Stimulated activated CD8-positive, alpha-beta memory T cell treated with anti-CD3 and anti-CD28 coated beads, Interleukin-4, amount 100 ng/mL, for 48 hours (primary cell): ENCODE measurements at regions not wholly inside any gene's neighbourhood (a gene's known extent, or its start where the extent isn't known, plus 50 kb on each side); places are given as distances from the start of the nearest gene placed in this dataset.
A peak's percentile ranks its signal among the peaks of the same experiment; 100 is the strongest.

Experiments
- DNase-seq: peaks from one replicate; pipeline ENCODE4 v3.0.0-alpha.2; 2020

DNA sequence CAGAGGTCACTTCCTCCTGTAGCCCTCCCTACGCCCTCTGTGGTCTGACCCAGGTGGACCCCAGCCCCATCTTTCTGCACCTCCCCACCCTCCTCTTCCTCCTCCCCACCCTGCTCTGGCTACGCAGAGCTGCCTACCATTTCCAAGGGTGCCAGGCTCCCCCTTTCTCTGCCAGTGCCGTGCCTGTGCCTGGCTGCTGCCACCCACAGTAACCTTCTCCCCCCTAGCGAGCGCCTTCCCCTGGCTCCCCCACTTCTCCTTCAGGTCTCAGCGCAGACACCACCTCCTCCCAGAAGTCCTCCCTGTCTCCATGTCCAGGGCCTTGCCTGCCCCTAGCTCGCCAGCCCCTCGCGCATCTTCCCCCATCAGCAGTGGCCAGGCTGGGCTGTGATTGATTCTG is 471.5 kb downstream of the PTPRU start:
- no peak for DNase-seq

DNA sequence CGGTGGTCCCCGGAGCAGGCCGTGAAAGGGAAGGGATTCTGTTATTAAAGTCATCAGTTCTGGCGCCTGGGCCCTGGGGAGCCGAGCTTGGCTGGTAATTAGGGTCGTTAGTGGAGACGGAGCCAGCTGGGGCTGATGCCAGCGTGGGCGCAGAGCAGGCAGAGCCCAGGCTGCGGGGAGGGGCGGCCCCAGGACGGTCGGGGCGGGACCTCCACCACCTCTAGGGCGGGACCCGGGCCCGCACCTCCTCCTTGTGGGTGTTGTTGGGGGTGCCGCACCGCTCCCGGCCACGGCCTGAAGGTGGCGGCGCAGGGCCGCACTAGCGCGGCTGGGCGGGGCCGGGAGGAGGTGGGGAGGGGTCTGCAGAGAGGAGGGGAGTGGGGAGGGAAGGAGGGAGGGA is 470.6 kb downstream of the PTPRU start:
- DNase-seq = peak; percentile 67

DNA sequence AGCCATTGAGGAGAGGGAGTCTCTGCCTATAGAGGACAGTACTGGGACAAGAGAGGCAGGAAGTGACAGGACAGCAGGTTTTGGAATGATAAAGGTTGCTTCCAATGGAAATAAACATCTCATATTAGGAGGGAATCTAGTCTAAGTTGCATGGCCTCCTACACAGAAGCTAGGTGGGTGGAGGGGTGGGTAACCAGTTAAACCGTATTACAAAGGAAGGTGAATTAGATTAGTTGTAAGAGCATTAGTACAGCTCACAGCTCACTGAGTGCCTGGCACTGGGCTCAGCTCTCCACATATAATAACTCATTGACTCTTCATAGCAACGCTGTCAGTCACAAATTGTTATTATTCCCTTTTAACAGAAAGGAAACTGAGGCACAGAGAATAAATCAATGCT is 468.1 kb downstream of the PTPRU start:
- no peak for DNase-seq

DNA sequence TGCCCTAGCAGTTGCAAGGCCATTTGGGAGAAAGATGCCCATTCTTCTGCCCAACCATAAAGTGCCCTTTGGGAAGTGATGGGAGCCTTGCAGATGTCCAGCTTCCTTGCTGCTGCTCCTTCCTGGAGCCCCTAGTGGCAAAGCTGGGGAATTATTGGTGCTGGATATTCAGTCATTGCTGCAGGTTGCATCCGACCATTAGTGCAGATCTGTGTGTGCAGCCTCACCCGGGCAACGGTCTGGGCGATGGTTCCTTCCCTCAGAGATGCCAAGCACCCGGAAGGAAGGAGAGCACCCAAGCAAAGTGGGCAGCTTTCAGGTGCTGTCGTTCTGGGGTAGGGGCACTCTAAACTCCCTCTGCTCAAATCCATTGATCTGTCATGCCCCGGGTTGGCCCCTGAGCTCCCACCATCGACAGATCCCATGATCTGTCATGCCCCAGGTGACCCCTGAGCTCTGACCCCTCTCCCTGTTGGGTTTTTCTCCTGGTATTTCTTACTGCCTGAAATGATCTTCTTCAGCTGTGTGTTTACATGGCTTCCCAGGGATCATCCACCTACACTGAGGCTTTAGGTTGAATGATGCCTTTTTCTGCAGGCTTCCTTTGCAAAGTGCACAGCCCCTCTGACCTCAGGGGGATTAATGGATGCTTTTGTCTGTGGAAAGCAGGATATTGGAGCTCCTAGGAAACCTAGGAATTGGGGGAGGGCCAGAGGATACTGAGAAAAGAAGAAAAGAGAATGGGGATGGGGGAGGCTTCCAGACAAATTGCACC is 467.5 kb downstream of the PTPRU start:
- no peak for DNase-seq

DNA sequence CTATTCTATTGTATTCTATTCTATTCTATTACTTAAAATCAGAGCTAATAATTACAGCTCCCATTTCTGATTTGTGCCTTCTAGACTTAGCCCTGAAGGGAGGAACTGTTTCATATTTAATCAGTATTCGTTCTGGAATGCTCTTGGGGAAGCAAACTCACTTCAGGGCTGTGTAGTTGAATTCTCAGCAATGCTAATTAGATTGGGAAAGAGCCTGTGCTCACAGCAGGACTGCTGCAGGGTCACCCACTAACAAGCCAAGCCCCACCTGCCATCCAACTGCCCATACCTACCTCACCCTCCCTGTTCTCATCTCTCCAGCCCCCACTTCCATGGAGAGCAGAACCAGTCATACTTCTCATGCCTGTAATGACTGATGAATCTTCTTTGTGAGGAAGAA is 464.2 kb downstream of the PTPRU start:
- no peak for DNase-seq

DNA sequence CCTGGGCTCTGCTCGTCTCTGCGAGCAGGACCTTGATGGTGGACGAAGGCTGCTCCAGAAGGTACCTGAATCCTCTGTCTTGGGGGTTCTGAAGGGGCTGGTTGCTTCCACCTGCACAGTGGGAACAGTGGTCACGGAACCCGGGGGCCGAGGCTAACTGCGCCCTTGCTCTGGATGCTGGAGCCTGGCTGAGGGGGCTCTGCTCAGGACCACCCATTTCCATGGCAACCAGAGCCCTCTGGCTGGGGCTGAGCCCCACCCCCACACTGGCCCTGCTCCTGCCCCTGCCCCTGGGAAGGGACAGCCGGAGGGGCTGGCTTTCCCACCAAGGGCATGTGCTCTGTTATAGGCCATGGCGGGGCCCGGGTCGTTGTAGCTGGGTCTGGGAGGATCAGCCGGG is 462.3 kb downstream of the PTPRU start:
- DNase-seq = no peak

DNA sequence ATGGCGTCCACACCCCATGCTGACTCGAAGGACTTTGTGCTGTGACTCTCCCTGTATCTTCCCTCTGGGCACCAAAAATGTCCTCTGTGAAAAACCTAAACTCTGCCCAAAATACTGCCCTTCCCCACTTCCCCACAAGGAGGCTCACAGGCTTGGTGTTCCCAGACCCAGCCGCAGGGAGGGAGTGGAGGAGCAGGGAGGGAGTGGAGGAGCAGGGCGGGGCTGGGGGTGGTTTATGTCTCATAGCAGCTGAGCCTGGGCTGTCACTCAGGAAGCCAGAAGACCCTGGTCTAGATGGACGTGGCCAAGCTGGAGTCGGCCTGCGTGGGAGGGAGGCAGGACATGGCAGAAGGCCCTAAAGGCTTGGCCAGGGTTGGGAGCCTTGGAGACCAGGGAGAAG is 461.7 kb downstream of the PTPRU start:
- no peak for DNase-seq

DNA sequence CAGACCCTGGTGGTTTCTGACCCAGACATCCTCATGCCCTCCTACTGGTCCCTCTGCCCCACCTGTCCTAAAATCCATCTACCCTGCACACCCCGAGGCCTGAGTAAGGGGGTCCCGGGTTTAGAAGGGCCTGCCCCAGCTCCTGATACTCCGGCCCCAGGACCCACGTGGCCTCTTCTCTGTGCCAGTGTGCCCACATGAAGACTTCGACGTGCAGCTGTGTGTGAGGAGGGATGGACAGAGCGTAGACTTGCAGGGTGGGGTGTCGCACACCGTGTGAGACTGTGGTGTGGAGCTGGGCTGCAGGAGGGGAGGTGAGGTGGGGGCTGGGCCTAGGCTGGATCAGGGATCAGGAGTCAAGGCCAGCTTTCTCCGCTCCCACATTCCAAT is 461.1 kb downstream of the PTPRU start:
- DNase-seq = no peak

DNA sequence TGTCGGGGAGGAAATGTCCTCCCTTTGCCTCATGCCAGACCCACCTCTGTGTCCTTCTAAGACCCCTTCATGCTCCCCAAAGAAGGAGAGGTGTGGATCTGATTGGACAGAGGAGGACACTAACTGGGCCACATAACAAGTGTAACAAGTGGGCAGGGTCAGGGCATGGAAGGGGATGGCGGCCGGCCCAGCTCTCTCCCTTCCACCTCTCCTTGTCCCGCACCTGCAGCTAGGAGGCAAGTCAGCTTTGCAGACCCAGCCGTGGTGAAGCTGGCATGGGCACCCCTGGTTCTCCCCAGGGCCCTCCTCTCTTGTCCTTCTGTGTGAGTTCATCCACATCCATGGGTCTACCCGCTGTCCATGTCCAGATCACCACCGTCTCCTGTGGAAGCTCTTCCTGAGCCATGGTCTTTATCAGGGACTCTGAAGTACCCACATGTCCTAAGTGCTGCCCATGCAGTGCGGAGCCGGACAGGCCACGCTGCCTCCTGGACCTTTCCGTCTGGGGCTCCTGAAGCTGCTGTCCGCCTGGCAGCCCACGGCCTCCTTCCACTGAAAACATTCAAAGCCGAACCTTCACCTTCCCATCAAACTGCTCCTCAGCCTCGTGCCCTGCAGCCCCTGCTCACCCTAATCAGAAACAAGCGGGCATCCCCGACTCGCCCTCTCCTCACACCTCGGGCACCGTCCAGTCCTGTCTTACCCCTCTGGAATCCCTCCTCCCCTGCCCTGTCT is 460.5 kb downstream of the PTPRU start:
- no peak for DNase-seq

DNA sequence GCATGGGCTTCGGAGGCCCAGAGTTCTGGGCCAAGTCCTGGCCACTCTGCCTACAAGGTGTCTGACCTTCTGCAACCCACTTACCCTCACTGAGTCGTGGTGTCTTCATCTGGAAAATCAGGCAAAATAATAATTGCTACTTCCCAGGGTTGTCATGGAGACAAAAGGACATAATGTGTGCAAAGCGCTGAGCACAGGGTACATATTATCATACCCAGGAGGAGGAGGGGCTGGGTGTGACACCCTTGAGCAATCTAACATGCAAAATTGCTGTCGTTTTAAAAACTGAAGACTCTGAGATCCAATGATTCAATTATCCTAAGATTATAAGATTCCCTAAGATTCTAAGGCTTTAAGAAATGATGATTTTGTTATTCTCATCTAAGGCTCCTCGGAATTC is 459.5 kb downstream of the PTPRU start:
- DNase-seq = no peak

DNA sequence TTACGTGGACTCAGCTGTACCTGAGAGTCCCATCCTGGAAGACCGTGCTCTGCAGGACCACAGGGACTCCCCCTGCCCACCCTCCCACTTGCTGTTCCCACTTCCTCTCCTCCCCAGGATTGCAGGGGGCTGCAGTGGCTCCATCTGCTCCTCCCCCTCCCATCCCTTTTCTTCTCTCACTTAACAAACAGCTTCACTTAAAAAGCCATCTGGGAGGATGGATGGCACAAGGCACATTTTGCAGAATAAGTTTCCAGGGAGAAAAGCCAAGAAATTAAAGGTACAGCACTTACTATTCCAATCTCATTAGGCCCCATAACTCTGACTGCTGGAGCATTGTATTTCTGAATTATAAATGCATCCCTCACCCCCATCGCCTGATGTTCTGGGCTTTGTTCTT is 458.7 kb downstream of the PTPRU start:
- DNase-seq = no peak

DNA sequence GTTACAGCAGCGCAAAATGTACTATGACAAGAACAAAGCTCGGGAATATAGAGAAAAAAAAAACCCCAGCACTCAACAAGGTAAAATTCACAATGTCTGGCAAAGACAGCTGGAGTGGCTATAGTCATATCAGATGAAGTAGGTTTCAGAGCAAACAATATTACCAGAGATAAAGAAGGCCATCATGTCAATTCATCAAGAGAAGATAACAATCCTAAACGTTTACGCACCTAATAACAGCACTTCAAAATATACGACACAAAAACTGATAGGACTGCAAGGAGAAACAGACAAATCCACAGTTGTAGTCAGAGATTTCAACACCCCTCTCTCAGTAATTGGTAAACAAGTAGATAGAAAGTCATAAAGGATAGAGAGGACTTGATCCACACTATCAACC is 455.2 kb downstream of the PTPRU start:
- no peak for DNase-seq

DNA sequence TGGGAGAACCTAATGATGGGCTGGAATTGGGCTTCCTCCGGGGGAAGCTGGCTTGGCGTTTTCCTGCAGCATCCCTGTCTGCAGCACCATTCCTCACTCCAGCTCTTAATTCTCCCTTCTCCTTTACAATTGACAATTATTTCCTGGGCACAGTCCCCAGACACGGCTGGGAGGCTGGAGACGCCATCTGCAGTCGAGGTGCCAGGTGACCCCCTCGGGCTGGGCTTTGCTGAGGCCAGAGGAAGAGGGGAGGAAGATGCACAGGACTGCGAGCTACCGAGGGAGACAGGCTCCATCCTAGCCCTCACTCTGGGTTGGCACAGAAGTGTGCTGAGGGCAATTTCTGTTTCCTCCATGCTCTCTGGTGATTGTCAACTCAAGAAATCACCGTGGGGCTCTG is 453.8 kb downstream of the PTPRU start:
- DNase-seq = no peak

DNA sequence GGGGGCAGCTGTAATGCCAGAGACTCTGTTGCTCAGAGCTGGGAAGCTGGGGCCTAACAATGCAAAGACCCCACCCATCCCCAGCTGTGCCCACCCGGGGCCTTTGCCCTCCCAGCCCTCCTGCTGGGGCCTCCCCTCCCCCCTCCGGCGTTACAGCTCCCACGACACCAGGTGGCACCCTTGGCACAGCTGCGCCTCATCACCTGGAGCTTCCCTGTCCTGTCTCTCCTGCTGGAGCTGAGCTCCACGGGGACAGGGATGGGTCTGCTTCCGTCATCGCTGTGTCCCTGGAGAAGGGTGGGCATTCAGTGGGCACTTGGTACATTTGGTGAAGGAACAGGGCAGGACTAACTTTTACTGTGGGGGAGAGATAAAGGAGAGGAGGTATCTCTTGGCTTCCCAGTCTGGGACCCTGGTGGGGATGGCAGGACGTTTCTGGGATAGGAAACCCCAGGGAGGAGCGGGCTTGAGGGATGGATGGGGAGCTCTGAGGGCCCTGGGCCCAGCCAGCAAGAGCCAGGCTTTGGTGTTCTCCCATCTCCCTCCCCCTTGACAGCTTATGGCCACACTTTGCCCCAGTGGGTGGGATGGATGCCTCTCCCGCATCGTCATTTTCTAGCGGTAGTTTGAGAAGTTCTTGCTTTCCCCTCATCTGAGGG is 453.2 kb downstream of the PTPRU start:
- DNase-seq = peak; percentile 30

DNA sequence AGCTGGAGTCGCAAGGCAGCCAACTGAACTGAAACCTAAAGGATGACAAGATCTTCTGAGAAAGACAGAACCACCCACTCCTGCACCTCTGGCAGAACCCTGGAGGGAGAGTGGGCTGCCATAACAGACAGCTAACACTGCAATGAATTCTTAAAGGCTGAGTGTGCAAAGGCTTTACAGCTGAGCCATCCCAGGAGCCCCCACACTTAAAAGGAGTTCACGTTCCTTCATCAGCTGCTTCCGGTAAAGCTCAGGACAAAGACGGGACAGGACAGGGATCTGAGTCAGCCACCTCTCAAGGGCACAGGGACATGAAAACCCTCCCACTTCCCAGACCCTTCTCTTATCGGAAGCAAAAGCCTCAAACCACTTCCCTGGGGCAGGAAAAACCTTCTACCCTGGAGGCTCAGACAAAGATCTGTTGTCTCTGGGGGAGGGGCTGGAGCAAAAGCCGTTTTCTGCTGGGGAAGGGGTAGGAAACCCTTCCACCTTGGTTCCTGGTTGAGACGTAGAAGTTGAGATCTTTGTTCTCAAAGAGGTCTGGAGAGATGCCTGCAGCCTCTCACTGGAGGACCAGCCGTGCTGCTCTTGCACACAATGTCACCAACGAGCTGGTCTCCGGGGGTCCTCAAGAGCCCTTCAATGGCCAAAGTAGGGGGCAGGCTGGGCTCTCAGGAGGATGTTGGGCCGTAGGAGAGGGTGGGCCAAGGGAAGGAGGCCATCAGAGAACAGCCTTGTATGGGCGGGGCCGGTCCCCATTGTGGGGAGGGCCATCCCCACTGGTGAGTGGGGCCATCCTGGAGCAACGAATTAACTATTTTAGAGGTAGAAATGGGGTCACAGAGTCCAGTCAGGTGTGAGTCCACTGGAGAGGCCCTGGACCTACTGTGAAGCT is 452.4 kb downstream of the PTPRU start:
- peak; percentile 56 for DNase-seq

DNA sequence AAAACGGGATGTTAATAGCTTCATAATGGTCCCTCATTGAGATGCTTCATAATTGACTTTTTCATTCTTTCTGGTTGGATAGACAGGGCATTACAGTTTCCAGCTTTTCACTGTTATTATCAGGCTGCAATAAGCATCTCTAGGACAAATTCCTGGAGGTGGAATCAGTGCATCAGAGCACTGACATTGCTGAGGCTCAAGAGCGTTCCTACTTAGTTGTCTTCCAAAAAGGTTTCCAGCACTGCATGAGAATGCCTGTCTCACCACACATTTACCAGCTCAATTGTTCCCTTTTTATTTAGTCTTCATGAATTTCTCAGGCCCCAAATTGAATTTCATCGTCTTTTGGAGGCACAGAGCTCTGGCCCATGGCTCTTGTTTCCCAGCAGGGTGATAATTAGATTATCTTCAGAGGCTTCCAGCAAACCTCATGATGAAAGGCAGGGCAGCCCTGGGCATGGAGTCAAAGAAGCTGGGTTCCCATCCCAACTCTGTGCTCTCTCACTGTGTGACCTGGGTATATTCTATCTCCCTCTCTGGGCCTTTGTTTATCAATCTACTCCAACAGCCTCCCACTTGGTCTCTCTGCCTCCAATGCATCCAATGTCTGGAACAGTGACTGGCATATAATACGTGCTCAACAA is 451.4 kb downstream of the PTPRU start:
- peak; percentile 6 for DNase-seq

DNA sequence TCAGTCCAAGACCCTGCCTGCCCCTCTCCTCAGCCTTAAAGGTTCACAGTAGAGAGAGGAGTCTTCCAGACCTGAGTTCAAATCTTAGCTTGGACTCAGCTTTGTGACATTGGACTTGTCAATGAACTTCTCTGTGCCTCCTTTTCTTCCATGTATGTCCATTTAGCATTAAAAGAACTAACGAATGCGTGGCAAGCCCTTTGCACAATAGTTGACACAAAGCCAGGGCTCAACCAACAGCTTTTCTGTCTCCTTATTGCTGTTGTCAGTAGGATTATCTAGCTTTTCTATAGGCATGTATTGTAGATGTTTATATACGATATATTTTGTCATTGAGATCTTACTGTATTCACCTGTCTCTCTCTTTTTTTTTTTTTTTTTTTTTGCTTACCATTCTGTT is 450.8 kb downstream of the PTPRU start:
- peak; percentile 2 for DNase-seq

DNA sequence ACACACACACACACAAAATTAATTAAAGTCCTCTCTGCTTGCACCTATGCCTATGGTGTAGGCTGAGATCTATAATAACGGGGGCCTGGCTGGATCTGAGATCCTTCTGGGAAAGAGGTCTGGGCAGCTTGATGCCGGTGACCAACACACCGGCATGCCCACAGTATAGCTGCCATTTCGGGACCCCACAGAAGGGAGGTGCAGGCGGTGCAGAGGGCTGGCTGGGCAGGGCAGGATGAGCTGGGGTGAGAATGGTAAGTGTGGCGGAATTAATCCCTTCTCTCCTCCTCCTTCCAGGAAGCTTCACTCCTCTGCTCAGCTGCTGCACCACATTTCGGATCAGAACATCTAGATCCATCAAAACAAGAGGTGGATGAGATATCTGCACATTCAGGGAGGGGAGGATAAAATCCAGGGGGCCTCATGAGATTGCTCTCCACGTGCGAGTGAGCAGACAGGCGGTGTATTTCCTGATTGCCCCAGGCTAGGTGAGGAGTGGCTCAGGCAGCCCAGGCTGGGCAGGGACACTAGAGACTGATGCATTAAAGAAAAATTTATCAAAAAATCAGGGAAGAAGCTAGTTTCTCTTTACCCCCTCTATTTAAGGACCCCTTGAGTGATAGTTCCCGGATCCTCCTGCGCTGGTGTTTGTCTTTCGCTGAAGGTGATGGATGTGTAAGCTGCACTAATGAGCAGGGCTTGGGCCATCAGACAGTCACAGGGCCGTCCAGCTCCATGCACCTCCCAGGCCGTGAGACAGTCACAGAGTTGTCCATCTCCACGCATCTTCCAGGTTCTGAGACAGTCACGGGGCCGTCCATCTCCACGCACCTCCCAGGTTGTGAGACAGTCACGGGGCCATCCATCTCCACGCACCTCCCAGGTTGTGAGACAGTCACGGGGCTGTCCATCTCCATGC is 449.9 kb downstream of the PTPRU start:
- DNase-seq = peak; percentile 13

DNA sequence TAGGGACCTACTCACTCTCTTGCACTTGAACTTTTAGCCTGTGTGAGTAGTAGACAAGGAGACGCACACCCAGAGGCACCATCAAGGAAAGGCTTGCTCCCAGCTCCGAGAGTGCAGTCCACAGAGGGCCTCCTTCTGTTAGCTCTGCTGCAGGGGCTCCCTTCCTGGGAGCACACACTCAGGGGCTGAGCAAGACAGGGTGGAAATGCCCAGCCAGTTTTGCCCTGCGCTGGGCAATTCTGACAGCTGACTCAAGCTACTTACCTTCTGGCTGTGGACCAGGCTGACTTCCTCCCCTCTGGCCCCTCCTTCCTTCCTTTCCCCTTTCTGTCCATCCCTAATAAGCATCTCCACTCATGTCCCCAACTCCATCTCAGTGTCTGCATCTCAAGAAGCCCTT is 449.1 kb downstream of the PTPRU start:
- no peak for DNase-seq

DNA sequence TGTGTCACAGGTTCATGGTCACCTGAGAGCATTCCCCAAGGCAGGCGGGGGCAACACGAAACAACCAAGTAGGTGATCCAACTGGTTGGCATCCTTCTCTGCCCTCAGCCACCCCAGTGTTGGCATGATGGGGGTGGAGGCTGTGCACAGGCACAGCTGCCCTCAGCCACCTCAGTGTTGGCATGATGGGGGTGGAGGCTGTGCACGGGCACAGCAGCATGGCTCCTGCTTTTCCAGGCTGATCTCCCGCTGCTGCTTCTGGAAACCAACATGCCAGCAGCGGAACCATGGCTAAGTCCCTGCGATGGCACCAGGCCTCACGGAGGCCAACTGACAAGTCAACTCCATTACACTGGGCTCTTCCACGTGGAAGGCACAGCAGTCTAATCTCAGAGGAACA is 447.8 kb downstream of the PTPRU start:
- DNase-seq = peak; percentile 2

DNA sequence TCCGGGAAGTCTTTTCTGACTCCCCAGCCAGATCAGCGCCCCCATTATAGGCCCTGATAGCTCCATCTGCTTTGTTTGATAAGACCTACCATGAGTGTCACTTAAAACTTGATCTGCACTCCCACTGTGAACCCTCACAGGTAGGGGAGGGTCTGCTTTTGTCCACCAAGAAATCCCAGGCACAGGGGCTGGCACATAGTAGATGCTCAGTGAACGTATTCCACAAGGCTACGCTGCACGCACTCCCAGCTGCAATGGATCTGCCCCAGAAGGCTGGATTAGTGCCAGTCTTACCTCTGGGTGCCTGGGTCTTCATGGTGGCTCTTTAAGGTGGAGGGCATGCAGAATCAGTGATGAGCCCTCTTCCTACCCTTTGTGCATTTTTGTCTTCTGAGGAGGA is 447.1 kb downstream of the PTPRU start:
- DNase-seq = no peak

DNA sequence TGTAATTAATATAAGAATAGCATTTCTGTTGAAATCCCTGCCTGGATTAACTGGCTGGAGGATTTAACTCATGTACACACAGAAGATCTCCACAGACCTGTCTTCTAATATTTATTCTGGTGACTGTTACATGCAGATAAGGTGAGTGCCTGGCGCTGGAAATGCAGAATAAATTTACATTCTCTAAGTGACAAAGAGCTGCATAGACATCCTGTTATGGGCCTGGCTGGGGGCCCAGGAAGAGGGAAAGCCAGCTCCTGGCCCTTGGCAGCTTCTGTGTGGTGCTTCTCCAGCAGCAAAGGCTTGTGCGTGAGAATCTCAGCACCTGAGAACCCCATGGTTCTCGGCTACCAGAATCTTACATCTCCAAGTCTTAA is 446.6 kb downstream of the PTPRU start:
- DNase-seq = peak; percentile 11
